ENCODE measurements at regions not wholly inside any gene's neighbourhood (a gene's known extent, or its start where the extent isn't known, plus 50 kb on each side); places are given as distances from the start of the nearest gene placed in this dataset.
"Not testable (repeated sequence)": the region's sequence is repeated elsewhere in the genome, so short reads cannot be mapped to it uniquely, and the experiment has no call there.

- FAIRE-seq; DNase-seq (ENCODE audit: insufficient read length): not testable (repeated sequence)
These were observed 69.9 kb downstream of the ALG1L2 start for GRCh38 chr3:130151555-130151954.

DNA sequence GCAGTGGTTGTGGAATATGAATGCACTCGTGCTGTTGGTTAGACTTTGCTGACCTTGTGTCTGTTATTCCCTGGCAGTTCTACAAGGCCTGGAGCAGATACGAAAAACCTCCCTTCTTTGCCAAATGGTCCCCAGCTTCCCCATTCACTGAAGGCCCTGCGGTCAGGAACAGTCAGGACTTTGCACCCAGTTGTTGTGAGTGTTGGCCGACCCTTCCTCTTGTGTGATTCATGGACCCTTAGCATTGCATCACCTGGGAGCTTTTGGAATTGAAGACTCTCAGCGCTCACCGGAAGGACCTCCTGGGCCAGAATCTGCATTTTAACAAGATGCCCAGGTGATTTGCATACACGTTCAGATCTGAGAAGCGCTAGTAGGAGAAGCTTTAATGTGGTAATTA, 71.6 kb downstream of the ALG1L2 start:
- FAIRE-seq; DNase-seq (ENCODE audit: insufficient read length): not testable (repeated sequence)

- not testable (repeated sequence) for FAIRE-seq; DNase-seq (ENCODE audit: insufficient read length)
These were observed 73.8 kb downstream of the ALG1L2 start for GRCh38 chr3:130155464-130155863.

DNA sequence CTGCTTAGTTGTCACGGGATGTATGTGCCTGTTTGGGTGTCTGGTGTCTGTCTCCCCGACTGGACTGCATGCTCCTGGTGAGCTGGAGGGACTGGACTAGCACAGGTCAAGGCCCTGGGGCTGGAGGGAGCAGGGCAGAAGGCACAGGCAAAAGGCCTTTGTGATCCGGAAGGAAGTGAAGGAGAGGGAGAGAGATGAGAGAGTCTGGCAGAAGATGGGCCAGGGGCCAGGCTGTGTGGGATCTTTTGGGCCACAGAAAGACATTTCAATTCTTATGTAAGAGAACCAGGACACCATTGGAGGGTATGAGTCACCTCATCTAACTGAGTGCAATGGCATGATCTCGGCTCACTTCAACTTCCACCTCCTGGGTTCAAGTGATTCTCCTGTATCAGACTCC, 85.2 kb downstream of the ALG1L2 start:
- FAIRE-seq; DNase-seq (ENCODE audit: insufficient read length): not testable (repeated sequence)

GRCh38 chr3:130175195-130175594, 93.6 kb downstream of the ALG1L2 start:
- DNase-seq (ENCODE audit: insufficient read length); FAIRE-seq: not testable (repeated sequence)

DNA sequence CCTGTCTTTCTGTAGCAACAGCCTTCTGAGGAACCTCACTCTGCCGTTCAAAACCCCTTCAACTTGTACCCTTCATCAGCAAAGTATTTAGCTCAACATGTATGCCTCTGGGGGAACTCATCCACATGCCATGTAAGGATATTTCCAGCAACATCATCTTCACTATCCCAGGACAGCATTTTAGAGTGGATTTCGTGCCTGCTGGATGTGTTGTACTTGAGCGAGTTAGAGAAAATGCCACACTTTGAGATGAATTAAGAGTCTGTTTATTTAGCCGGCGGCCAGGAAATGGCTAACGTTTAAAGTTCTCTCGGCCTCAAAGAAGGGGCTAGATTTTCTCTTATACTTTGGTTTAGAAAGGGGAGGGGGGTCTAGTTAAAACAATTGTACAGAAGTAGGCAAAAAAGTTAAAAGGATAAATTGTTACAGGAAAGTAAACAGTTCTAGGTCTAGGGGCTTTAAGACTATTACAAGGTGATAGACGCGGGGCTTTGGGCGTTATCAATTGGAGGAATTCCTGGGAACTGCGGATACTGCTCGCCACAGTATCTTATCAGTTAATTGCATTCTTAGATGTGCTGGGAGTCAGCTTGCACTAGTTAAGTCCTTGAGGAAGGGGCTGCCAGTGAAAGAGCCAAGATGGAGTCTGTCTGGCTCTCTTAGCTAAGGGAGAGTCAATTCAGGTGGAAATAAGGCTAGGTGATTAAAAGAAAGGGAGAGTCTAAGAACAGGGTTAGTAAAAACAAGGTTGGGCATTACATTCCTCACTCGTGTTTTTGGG, 95.0 kb downstream of the ALG1L2 start:
- not testable (repeated sequence) for FAIRE-seq

GRCh38 chr3:130178835-130179234, 97.2 kb downstream of the ALG1L2 start:
- not testable (repeated sequence) for FAIRE-seq; DNase-seq (ENCODE audit: insufficient read length)

More for the DNA sequence above, 95.0 kb downstream of the ALG1L2 start:
- DNase-seq (ENCODE audit: insufficient read length) = not testable (repeated sequence)

DNA sequence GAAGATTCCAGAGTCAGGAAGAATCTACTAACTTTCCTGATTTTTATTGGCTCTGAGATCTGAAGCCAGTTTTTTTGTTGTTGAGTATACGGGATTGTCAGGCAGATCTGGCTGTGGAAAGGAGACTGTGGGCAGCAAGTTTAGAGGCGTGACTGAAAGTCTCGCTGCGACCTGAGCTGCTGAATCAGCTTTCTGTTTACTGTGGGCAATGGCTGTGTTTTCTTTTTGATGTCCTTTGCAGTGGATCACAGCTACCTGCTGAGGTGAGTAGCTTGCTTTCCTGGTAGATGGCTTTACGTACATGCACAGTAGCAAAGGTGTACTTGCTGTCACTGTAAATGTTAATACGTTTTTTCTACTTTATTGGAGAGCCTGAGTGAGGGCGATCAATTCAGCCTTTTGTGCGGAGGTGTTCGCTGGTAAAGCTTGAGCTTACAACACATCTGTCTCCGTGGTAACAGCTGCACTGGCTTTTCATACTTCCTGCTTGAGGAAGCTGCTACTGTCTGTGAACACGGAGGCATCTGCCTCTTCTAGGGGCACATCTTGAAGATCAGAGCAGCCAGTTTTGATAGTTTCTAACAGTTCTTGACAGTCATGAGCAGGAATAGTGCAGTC, 97.8 kb downstream of the ALG1L2 start:
- not testable (repeated sequence) for DNase-seq (ENCODE audit: insufficient read length); FAIRE-seq

DNA sequence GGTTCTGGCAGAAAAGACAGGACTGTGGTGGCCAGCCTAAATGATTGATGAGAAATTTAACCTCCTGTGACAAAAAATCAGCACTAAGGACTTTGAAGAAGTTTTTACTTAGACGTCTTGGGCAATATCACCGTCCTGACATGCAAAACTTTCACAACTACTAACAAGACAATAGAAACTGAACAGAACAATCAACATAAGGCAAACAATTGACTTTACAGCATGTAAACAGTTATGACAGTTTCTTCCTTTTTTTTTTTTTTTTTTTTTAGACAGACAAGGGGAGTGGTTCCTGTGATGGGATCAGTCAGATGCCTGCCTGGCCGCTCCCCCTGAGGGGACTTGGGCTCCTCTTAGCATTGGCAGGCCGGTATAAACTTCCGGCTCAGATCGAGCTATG, 100.8 kb downstream of the ALG1L2 start:
- FAIRE-seq; DNase-seq (ENCODE audit: insufficient read length): not testable (repeated sequence)

- not testable (repeated sequence) for FAIRE-seq; DNase-seq (ENCODE audit: insufficient read length)
These were observed 102.1 kb downstream of the ALG1L2 start for GRCh38 chr3:130183689-130184088.

DNA sequence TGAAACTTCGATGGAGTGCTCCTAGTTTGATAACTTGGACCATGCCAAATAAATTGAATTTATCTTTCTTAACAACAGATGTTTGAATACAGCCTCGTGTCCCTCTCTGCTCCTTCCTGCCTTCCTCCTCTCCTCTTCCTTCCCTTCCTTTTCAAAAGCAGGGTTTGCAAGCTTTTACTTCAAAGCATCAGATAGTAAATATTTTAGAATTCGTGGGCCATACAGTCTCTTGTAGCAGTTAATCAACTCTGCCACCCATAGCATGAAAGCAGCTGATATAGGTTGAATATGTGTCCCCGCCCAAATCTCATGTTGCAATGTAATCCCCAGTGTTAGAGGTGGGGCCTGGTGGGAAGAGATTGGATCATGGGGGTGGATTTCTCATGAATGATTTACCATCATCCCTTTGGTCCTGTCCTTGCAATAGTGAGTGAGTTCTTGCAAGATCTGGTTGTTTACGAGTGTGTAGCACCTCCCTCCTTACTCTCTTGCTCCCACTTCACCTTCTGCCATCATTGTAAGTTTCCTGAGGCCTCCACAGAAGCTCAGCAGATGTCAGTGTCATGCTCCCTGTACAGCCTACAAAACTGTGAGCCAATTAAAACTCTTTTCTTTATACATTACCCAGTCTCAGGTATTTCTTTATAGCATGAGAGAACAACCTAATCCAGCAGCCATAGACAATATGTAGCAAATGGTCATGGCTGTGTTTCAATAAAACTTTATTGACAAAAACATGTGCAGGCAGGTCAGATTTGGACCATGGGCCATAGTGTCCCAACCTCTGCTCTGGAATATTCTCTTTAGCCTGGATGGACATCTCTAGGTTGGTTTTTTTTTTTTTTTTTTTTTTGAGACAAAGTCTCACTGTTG, 102.8 kb downstream of the ALG1L2 start:
- not testable (repeated sequence) for DNase-seq (ENCODE audit: insufficient read length); FAIRE-seq

- not testable (repeated sequence) for DNase-seq (ENCODE audit: insufficient read length); FAIRE-seq
These were observed 119.6 kb downstream of the ALG1L2 start for GRCh38 chr3:130201272-130201671.

DNA sequence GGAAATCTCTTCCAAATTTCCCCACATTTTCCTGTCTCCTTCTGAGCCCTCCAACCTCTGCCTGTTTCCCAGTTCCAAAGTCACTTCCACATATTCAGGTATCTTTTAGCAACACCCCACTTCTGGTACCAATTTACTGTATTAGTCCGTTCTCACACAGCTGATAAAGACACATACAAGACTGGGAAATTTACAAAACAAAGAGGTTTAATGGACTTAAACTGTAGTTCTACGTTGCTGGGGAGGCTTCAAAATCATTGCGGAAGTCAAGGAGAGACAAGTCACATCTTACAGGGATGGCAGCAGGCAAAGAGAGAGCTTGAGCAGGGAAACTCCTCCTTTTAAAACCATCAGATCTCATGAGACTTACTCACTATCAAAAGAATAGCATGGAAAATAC, 122.0 kb downstream of the ALG1L2 start:
- DNase-seq (ENCODE audit: insufficient read length); FAIRE-seq: not testable (repeated sequence)

GRCh38 chr3:130227540-130227939, 117.9 kb upstream of the COL6A5 start:
- TF ChIP-seq POLR2AphosphoS5 (IDR thresholded peaks at IDR 0.05; ENCODE audit: low read depth, low read length) (no peak), POLR2A (IDR thresholded peaks at IDR 0.05; ENCODE audit: low read depth, low read length) (no peak), TAF1 (IDR thresholded peaks at IDR 0.05; ENCODE audit: borderline replicate concordance, low read depth, low read length) (no peak)
- DNase-seq (ENCODE audit: insufficient read length) = no peak
- no peak for FAIRE-seq

Measured in GM12892 (cell line).